Endothelial cell of umbilical vein (primary cell): ENCODE measurements at regions not wholly inside any gene's neighbourhood (a gene's known extent, or its start where the extent isn't known, plus 50 kb on each side); places are given as distances from the start of the nearest gene placed in this dataset.

ENCODE experiments used
- BruUV-seq: library from RNA; stranded (reverse); fragments of 400-500 nt; replicated peaks from 2 replicates; lab custom pipeline; 2021; lab: Mats Ljungman, UMichigan
- CTCF ChIA-PET: fragments of 300-600, 350-600 bp; sonication (Branson Sonifier 250); formaldehyde crosslinking; loops from one replicate; lab custom pipeline; 2021; ENCODE audit warnings: antibody characterized with exemption, inconsistent platforms; lab: Charles Lee
- POLR2A ChIA-PET: fragments of 300-600, 350-600 bp; sonication (Branson Sonifier 250); formaldehyde crosslinking; loops from one replicate; lab custom pipeline; 2021; ENCODE audit warnings: antibody characterized with exemption, inconsistent platforms; lab: Charles Lee
- DNase-seq: peaks from one replicate; pipeline ENCODE4 v3.0.0-alpha.2; 2011; ENCODE audit warnings: low read depth, low spot score
- FAIRE-seq: peaks from 2 replicates; lab custom pipeline; 2011; peaks lifted over from hg19 to GRCh38; lab: Jason Lieb, UNC
- H2AFZ ChIP-seq: 2 replicates; pipeline ENCODE4 v1.6.0; 2012; ENCODE audit warnings: low read depth, low read length, control low read depth, inconsistent platforms
- H3K27ac ChIP-seq: 2 replicates; pipeline ENCODE4 v1.5.1; 2011; ENCODE audit warnings: low read depth, mild to moderate bottlenecking, control low read depth, low read length, moderate library complexity; ENCODE audit not compliant: insufficient read depth
- H3K27me3 ChIP-seq, 2 experiments: 2 replicates each; pipeline versions ENCODE4 v1.6.0 to v1.6.1; 2011; ENCODE audit warnings: low read length in 2 of 2, mixed read lengths in 1 of 2; ENCODE audit not compliant: control insufficient read depth in 2 of 2, insufficient read depth in 2 of 2
- H3K36me3 ChIP-seq, 2 experiments: 2 replicates in 1 of 2; 3 replicates in 1 of 2; pipeline ENCODE4 v1.5.1; 2011; ENCODE audit warnings: low read length in 2 of 2, mild to moderate bottlenecking in 1 of 2, moderate library complexity in 1 of 2; ENCODE audit not compliant: control insufficient read depth in 2 of 2, insufficient read depth in 2 of 2; ENCODE audit errors: extremely low read depth in 1 of 2
- H3K4me1 ChIP-seq: 3 replicates; pipeline ENCODE4 v1.5.1; 2011; ENCODE audit warnings: mild to moderate bottlenecking, low read length; ENCODE audit not compliant: control insufficient read depth, insufficient read depth; ENCODE audit errors: extremely low read depth
- H3K4me2 ChIP-seq: 2 replicates; pipeline ENCODE4 v1.6.1; 2011; ENCODE audit warnings: low read length, control low read depth, mixed read lengths; ENCODE audit not compliant: insufficient read depth
- H3K4me3 ChIP-seq, 3 experiments: fragments of 200-600 bp in 1 of 3; sonication (generic), shearing (Covaris generic) in 1 of 3; replicated peaks in 1 of 3; 2 replicates each; pipeline ENCODE4 v1.5.1; 2011 to 2016; ENCODE audit warnings: control low read depth in 3 of 3, low read length in 3 of 3, mild to moderate bottlenecking in 2 of 3, inconsistent platforms in 1 of 3, low read depth in 1 of 3, moderate library complexity in 1 of 3; ENCODE audit not compliant: insufficient read depth in 1 of 3
- H3K79me2 ChIP-seq: 2 replicates; pipeline ENCODE4 v1.6.0; 2012; ENCODE audit warnings: low read length, inconsistent platforms; ENCODE audit not compliant: control insufficient read depth, insufficient read depth
- H3K9ac ChIP-seq: replicated peaks from 2 replicates; pipeline ENCODE3; 2011; ENCODE audit warnings: low read length, control low read depth; ENCODE audit not compliant: insufficient read depth; ENCODE audit errors: extremely low read depth
- H3K9me1 ChIP-seq: replicated peaks from 3 replicates; pipeline ENCODE4 v1.6.0; 2011; ENCODE audit warnings: mild to moderate bottlenecking, low read length; ENCODE audit not compliant: control insufficient read depth, insufficient read depth; ENCODE audit errors: extremely low read depth
- H3K9me3 ChIP-seq: replicated peaks from 2 replicates; pipeline ENCODE4 v1.5.1; 2012; ENCODE audit warnings: low read length, inconsistent platforms; ENCODE audit not compliant: control insufficient read depth, insufficient read depth
- H4K20me1 ChIP-seq: replicated peaks from 2 replicates; pipeline ENCODE3; 2011; ENCODE audit warnings: mild to moderate bottlenecking, low read length; ENCODE audit not compliant: control insufficient read depth, insufficient read depth; ENCODE audit errors: extremely low read depth
- EZH2 ChIP-seq: IDR thresholded peaks from 2 replicates; pipeline ENCODE4 v1.6.1; 2012; ENCODE audit warnings: borderline replicate concordance, low read depth, mild to moderate bottlenecking, moderate library complexity, low read length, inconsistent platforms; ENCODE audit not compliant: severe bottlenecking
- FOS ChIP-seq: IDR thresholded peaks from 2 replicates; pipeline ENCODE4 v1.6.1; 2011; ENCODE audit warnings: mild to moderate bottlenecking, low read length, moderate library complexity, borderline replicate concordance; ENCODE audit not compliant: insufficient read depth
- GATA2 ChIP-seq: IDR thresholded peaks from 2 replicates; pipeline ENCODE4 v1.7.0; 2011; ENCODE audit warnings: low read depth, mild to moderate bottlenecking, moderate library complexity, mixed read lengths, low read length; ENCODE audit not compliant: insufficient read length, insufficient read depth
- MAX ChIP-seq: IDR thresholded peaks from 2 replicates; pipeline ENCODE4 v1.6.1; 2011; ENCODE audit not compliant: insufficient read depth, insufficient read length
- MYC ChIP-seq: IDR thresholded peaks from one replicate; pipeline ENCODE4 v1.6.1; 2011; ENCODE audit warnings: mild to moderate bottlenecking, low read depth, low read length
- POLR2A ChIP-seq: IDR thresholded peaks from 2 replicates; pipeline ENCODE4 v1.6.1; 2012; ENCODE audit warnings: low read depth, mild to moderate bottlenecking, control low read depth, low read length
- POLR2AphosphoS5 ChIP-seq: IDR thresholded peaks from 2 replicates; pipeline ENCODE4 v1.6.1; 2012; ENCODE audit warnings: low read depth, mild to moderate bottlenecking, control low read depth, low read length, moderate library complexity; ENCODE audit not compliant: insufficient read depth
- dilution Hi-C: fragments of 300-500 bp; cut with MboI; formaldehyde crosslinking; loops from one replicate; pipeline ENCODE4 v1.15.0; 2019; ENCODE audit warnings: low sequenced_read_pairs; ENCODE audit not compliant: extremely low pct_ligation_motif_present
- intact Hi-C: fragments of 100-400 bp; cut with micrococcal nuclease; formaldehyde crosslinking; loops from one replicate; pipeline ENCODE4 v1.10.0; 2022
- TF ChIP-seq, protein P1 (sequence below), 2 donors: IDR thresholded peaks; 1 replicate in 1 of 2; 2 replicates in 1 of 2; pipeline ENCODE4 v1.5.1; 2011; ENCODE audit warnings: low read length in 2 of 2, mild to moderate bottlenecking in 2 of 2, moderate library complexity in 2 of 2, control low read depth in 1 of 2, inconsistent platforms in 1 of 2, low read depth in 1 of 2; ENCODE audit not compliant: insufficient read depth in 1 of 2; ENCODE audit errors: extremely low read depth in 1 of 2

DNA sequence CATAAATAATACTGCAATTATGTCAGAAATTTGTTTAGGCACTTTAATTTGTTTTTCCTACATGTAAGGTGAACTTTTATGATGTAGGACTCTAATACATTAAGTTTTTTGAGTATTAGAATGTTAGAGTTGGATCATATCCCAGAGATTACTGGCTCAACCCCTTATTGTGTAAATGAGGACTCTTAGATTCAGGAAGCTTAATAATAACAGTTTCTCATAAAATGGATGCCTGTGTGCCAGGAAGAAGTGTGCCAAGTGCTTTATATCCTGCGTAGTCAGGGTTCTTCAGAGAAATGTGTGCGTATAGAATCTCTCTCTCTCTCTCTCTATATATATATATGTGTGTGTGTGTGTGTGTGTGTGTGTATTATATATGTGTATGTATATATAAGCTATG, 388.5 kb downstream of the CAAP1 start:
- BruUV-seq = no TSS peak
- H3K36me3 ChIP-seq = no peaks in the 10 kb centered on the region
- H3K4me2 ChIP-seq = no peak overlapping the region
- no peaks in the 10 kb centered on the region for H3K9me1 ChIP-seq
- intact Hi-C loops = no loop called here
- no peaks in the 10 kb centered on the region for H3K4me1 ChIP-seq
- no peak overlapping the region for H2AFZ ChIP-seq
- dilution Hi-C loops = no loop called here
- H3K9me3 ChIP-seq = no peaks in the 10 kb centered on the region
- H3K4me3 ChIP-seq = no peak overlapping the region
- CTCF ChIA-PET = no interaction called here
- POLR2A ChIA-PET = no interaction called here
- no peaks in the 10 kb centered on the region for H4K20me1 ChIP-seq
- TF ChIP-seq GATA2 (no peak), POLR2A (no peak), MYC (no peak), FOS (no peak), POLR2AphosphoS5 (no peak), EZH2 (no peak), MAX (no peak)
- TF ChIP-seq, protein P1, sequence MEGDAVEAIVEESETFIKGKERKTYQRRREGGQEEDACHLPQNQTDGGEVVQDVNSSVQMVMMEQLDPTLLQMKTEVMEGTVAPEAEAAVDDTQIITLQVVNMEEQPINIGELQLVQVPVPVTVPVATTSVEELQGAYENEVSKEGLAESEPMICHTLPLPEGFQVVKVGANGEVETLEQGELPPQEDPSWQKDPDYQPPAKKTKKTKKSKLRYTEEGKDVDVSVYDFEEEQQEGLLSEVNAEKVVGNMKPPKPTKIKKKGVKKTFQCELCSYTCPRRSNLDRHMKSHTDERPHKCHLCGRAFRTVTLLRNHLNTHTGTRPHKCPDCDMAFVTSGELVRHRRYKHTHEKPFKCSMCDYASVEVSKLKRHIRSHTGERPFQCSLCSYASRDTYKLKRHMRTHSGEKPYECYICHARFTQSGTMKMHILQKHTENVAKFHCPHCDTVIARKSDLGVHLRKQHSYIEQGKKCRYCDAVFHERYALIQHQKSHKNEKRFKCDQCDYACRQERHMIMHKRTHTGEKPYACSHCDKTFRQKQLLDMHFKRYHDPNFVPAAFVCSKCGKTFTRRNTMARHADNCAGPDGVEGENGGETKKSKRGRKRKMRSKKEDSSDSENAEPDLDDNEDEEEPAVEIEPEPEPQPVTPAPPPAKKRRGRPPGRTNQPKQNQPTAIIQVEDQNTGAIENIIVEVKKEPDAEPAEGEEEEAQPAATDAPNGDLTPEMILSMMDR (IDR thresholded peaks at IDR 0.05; ENCODE audit: extremely low read depth in 1 of 2, insufficient read depth in 1 of 2, low read depth in 1 of 2, low read length in 2 of 2) = no peak
- no peak overlapping the region for H3K27ac ChIP-seq
- no peaks in the 10 kb centered on the region for H3K27me3 ChIP-seq
- FAIRE-seq (no peak), DNase-seq (no peak)
- no peaks in the 10 kb centered on the region for H3K79me2 ChIP-seq
- H3K9ac ChIP-seq = no peak overlapping the region
